ENCODE measurements at regions not wholly inside any gene's neighbourhood (a gene's known extent, or its start where the extent isn't known, plus 50 kb on each side); places are given as distances from the start of the nearest gene placed in this dataset.

DNA sequence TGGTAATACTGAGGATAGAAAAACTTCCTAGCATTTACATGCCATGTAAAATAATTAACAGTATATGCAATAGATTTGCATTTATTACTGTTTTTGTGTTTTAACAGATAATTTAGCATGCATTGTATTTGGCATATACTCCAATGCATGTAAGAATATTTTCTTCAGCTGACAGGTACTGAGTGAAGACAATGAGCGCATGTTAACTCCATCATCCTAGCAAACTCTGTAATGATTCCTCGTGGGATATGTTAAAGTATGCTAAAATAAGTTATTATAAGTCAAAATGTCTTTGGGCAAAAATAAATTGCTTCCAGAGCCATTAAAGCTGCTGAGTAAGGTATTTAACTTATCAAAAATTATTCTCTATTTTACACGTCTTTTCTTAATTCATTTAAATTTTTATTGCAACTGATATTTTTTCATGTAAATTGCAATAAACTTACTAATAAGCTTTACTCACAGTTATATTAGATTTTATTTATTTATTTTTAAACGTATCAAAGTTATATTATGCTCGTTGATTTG lies 616.4 kb upstream of the NDST4 start:
- no peak for FAIRE-seq

DNA sequence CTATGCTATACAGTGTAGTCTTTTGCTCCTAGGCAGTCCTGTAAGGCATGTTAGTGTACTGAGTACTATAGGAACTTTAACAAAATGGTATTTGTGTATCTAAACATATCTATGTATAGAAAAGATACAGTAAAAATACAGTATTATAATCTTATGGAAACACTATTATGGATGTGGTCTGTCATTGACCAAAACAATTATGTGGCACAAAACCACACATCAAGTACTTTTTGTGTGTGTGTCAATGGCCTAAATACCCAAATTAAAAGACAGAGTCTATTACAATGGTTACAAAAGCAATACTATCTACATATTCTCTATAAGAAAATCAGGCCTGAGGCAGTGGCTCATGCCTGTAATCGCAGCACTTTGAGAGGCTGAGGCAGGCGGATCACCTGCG lies 610.2 kb upstream of the NDST4 start:
- no peak for FAIRE-seq

DNA sequence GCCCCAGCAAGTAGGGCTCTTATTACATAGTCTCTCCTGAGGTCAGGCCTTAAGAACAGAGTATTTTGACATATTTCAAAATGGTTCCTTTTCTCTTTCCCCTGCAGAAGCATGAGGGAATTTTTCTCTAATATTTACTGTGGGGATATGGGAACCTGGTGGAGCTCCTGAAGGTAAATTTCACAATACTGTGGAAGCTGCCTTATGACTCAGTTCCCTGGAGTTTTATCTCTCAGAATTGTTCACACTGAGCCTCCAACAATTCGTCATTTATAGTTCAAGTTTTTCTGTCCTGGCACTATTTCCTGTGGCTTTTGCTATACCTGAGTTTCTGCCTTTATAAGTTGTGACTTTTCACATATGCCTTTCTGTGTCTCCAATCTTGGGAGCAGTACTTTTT lies 607.2 kb upstream of the NDST4 start:
- FAIRE-seq, result no peak

DNA sequence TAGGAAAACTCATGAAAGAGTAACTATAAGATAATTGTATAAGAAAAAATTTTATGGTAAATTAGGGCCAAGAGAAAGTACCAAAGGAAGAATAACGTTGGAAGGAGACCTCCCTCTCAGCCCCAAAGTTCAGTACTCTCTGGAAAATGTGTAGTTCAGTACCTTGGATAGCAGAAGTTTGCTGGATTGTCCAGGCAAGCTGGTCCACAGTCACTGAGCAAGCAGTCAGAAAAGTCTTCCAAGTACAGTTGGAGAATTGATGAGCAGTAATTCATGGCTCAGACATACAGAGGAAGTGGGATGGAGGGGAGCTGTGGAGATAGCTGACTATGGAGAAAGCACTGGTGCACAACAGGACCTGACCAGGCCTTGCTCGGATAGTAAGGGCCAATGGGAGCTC lies 598.2 kb upstream of the NDST4 start:
- FAIRE-seq, result no peak

DNA sequence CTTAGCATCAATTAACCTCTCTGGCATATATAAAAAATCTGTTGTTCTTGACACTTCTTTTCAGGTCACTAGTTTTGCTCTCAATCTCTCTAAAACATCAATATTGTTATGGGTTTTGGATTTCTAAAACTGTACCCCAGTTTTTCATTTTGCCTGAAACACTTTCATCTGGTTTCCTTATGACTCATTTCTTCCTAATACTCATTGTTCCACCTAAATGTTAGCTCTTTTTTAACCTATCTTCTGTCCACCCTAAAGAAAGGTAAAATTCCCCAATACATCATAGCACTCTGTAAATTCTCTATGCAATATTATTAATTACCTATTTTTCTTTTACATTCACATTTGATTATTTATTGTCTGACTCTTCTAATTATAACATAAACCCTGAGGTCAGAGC lies 575.5 kb upstream of the NDST4 start:
- FAIRE-seq, result no peak

DNA sequence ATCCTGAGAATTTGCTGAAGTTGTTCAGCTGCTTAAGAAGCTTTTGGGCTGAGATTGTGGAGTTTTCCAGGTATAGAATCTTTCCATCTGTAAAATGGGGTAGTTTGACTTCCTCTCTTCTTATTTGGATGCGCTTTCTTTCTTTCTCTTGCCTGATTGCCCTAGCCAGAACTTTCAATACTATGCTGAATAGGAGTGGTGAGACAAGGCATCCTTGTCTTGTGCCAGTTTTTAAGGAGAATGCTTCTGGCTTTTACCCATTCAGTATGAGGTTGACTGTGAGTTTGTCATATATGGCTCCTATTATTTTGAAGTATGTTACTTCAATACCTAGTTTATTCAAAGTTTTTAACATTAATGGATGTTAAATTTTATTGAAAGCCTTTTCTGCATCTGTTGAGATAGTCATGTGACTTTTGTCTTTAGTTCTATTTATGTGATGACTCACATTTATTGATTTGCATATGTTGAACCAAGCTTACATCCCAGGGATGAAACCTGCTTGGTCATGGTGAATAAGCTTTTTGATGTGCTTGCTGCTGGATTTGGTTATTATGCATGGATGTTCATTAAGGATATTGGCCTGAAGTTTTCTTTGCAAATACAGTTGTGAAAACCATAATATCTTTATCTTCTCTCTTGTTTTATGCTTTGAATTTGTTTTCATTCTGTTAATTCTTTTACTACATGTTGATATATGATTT lies 573.8 kb upstream of the NDST4 start:
- FAIRE-seq, result no peak

DNA sequence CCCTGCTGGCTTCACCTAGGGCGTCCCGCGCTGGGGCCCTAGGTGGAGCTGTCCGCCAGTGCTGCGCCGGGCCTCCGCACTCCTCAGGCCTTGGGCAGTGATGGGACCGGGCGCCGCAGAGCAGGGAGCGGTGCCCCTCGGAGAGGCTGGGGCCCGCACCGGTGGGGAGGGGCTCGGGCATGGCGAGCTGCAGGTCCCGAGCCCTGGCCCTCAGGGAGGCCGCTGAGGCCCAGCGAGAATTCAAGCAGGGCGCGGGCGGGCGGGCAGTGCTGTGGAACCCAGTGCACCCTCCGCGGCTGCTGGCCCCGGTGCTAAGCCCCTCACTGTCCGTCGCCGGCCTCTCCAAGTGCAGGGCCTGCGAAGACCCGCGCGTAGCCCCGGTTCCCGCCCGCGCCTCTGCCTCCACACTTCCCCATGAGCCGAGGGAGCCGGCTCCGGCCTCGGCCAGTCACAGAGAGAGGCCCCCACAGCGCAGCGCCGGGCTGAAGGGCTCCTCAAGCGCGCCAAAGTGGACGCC lies 565.1 kb upstream of the NDST4 start:
- FAIRE-seq, result no peak

DNA sequence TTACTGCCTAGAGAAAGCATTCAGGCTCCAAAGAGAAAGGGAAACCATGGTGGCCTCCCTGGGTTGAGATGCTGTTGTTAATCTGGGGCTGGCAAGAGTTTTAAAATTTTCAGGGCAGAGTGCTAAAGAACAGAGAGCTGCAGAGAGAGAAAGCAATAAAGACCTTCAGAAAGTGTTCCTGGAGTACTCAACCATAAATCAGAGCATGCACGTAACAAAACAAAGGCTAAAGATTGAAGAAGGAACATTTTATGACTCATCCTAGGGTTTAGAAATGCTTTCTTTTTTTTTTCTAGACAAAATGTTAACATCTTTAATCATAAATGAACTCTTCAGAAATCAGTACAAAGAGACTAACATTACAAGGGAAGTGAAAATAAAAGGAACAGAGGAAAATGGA lies 562.3 kb upstream of the NDST4 start:
- peak; percentile 92 for FAIRE-seq

DNA sequence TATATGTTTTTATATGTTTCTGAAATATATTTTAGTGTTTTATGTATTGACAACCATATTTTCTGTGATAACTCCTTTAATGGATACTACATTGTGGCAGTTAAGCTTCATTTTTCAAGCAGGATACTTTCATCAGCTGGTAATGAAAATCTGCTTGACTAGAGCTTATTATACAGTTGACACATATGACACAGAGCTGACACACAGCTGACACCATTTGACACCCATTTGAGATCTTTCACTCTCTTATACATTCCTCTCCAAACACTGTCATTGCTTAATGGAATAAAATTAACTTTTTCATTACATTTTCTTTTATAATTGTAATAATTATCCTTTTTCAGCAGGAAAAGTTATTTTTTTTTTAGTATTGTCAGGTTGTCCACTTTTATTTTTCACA lies 561.1 kb upstream of the NDST4 start:
- no peak for FAIRE-seq

DNA sequence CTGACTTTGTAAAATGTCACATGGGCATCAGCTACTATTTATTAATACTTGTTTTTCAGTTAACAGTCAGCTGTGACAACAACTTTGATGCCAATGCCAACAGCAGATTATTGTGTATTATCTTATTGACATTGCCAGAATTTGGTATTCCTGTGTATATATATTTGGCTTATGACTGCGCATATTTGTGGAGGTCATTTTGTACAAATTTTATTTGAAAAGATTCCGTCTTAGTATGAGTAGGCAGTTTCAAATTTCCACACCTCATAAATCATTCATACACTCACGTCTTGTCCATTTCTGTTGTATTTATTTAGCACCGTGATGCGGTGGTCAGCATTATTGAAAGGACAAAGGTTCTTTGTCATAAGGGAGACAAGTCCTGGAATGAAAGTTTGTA lies 558.2 kb upstream of the NDST4 start:
- FAIRE-seq, result no peak

DNA sequence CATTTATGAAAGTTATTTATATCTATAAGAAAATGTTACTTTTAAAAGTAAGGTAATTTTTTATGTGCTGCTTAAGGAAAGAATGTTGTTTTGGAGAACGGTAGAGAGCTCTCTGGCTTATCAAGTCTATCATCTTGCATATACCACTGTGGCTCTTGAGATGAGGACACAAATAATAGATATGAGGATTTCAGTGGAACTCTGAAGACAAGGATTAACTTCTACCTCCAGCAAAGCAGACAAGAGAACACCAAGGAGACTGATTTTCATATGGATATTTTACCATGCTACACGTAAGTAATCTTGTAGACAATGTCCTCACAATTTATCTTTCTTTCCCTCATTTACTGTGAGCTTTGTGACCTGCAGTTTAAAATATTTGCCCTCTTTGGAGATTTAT lies 557.5 kb upstream of the NDST4 start:
- FAIRE-seq, result no peak

DNA sequence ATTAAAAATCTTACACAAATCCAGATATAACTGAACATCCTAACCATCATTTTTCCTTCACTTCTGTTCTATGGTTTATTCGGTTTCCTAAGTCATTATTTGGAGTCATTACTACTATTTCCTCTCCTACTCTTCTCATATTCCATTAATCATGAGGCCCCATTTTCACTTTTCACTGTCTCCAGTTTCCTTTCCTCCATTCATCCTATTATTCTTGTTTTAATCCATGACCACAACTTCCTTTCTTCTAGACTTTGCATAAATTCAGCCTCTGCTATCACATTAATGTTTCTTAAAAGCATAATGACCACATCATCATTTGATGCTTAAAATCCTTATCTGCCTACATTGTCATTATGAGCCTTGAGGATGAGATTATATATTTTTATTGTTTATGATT lies 555.0 kb upstream of the NDST4 start:
- FAIRE-seq, result no peak

DNA sequence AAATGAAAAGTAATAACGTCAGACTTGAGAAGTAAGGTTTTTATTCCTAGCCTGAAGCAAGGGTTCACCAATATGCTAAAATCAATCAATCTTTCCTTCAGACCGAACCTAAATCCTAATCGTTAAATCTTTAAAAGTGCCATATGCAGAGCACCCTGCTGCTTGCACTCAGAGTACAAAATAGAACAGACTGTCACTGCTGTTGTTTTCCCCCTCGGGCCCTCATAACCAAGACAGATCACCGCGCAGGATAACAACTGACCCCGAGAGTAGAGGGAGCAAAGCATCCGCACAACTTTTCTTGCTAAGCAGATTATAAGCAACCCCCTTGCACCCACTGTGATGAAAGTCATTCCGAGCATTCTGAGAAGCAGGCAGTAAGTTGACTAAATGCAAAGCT lies 550.9 kb upstream of the NDST4 start:
- FAIRE-seq, result no peak

DNA sequence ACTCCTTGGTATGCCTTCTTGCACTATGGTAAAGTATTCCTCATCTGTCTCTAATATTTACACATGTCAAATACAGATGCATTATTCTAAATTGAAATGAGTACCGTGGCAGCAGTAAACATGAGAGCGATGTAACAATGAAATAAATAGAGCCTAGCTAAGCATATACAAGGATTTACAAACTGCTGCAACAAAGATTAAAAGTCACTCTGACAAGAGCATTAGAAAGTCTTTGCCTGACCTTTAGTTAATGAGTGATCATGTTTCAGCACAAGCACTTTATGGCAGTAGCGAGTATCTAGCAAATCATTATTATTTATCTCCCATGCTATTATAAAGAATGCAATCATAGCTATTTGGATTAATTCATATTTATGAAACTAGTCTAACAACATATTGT lies 547.0 kb upstream of the NDST4 start:
- no peak for FAIRE-seq

DNA sequence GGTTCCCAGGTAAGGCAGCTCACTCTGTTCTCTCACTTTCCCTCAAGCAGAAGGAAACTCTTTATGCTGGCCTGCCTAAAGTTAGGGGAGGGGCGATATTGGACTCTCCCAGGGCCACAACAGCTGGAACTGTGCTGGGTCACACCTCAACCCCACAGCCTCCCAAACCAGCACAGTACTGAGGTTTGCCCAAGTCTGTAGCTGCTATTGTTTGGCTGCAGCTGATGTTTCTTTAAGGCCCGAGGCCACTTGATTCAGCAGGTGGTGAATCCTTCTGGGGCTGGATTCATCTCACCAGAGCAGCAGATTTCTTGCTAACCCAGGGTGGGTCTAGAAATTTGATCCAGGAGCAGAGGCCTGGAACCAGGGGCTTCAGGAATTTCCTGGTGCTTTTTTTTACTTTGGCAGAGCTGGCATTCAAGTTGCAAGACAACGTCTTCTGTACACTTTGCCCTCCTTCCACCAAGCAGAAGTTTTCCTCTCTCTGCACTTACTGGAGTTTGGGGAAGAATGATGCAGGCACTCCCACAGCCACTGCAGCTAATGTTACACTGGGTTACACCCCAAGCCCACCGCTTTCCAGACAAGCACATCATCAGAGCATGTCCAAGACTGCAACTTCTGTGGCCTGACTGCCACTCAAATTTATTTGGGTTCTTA lies 544.7 kb upstream of the NDST4 start:
- FAIRE-seq, result no peak

DNA sequence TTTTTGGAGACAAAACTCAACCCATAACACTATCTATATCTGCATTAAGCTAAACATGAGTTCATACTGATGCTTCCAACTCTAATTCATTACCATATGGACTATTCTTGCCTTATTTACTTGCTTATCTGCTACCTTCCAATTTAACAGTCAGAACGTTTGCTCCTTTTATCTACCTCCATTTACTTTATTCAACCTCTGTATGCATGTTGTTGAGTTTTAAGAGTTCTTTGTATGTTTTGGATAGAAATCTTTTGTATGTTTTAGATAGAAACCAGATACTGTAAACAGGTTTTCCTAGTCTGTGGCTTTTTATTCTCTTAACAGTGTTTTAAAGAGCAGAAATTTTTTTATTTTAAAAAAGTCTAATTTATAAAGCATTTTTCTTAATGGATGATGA lies 542.2 kb upstream of the NDST4 start:
- FAIRE-seq, result no peak

DNA sequence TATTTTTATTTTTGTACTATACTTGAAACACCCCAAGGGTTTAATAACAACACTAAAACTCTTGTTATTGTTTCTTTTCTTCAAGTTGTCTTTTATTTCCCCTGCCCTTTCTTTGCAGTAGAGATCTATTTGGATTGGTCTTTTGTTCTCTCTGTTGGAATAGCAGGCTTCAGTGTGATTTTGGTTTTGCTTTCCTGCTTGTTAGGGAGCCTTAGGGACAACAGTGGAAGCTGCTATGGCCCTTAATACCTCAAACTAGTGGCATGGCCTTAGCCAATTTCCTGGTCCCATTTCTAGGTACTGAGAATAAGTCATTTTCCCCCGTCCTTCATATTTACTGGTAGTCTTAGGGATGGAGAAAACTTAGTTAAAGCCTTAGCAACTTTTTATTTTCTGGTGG lies 535.4 kb upstream of the NDST4 start:
- FAIRE-seq, result no peak

DNA sequence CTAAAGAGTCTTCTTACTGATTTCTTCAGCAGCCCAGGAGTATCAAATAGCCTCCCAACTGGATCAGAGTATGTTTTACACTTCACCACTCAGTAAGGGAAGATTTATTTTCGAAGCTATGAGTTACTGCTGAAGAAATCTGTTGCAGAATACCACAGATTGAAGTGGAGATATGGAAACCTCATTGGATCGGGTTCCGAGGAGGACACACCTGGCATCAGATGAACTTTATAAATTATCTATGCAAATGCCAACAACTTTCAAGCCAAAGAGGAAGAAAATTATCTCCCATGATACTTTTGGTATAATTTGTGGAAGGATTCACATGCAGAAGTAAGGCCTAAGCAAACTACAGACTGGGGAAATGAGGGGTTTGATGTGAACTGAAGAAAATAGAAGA lies 515.9 kb upstream of the NDST4 start:
- FAIRE-seq, result no peak

DNA sequence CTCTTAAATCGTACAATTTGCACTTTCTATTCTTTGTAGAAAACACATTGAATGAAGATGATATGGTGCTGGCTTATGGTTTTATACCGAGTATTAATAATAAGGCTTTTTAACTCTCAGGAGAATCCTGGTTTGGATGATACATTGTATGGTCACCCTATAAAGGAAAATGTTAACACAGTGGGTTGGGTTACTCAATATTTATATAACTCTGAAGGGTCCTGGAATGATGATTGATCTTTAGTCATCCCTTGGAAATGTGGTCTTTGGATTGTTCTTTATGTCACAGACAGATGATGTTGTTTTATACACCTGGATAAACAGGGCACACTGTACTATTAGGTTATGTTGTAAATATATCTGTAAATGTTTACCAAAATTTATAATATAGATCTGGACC lies 496.2 kb upstream of the NDST4 start:
- FAIRE-seq, result no peak

DNA sequence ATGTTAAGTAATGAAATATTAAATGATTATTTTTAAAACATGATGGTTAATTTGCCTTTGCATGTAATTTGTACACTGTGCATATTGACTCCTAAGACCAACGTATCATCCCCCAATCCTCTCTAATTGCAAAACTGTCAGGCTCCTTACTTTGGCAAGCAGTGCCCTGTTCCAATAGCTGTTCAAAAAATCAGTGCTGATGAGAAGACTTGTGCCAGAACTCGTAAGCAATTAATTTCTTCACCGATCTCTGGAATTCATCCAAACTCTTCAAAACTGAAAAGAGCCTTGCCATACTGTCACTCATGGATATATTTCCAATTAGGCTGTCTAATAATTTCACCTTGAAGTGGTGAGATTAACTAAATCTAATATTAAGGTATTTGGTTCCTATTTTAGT lies 493.9 kb upstream of the NDST4 start:
- no peak for FAIRE-seq

DNA sequence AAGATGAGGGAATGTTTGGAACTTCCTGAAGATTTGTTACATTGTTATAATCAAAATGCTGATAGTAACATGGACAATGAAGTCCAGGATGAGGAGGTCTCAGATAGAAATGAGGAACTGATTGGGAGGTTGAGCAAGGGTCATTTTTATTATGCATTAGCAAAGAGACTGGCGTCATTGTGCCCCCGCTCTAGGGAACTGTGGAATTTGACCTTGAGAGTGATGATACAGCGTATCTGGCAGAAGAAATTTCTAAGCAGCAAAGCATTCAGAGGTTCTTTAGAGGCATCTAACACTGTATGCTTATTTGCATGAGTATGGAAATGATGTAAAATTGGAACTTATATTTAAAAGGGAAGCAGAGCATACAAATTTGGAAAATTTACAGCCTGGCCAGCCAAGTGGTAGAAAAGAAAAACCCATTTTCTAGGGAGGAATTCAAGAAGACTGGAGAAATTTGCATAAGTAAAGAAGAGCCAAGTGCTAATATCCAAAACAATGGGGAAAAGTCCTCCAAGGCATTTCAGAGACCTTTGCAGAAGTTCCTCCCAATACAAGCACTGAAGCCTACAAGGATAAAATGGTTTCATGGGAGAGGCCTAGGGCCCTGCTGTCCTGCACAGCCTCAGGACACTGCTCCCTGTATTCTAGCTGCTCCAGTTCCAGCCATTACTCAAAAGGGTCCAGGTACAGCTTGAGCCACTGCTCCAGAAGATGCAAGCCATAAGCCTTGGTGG lies 483.0 kb upstream of the NDST4 start:
- FAIRE-seq, result no peak

DNA sequence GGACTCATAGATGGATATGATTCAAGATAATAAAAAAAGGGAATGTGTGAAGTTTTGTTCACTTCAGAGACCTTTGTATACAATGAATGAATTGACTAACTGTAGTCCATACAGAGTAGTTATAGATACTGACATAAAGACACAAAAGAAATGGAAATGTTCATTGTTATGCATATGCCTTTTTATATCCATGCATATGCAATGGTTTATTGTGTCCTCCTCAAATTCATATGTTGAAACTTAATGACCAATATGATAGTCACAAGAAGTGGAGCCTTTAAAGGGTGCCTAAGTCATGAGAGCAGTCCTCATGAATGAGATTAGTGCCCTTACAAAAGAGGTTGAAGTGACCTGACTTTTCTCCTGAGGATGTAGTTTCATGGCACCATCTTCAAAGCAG lies 467.5 kb upstream of the NDST4 start:
- no peak for FAIRE-seq

DNA sequence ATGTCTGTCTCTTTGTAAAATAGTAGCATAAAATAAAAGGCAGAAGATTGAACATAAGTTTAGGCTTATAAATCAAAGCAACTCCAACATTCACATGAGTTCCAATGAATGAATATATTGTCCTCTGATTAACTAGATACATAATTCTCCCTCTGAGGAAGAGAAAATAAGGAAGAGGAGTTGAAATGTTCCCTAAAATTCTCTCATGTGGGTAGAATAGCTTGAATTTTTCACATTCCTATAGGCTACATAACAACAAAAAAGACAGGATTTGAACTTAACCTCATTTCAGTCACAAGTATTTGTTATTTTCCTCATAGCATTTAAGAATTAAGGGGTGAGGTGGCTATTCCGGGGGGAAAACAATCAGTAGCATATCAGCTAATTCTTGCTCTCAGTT lies 462.4 kb upstream of the NDST4 start:
- no peak for FAIRE-seq

DNA sequence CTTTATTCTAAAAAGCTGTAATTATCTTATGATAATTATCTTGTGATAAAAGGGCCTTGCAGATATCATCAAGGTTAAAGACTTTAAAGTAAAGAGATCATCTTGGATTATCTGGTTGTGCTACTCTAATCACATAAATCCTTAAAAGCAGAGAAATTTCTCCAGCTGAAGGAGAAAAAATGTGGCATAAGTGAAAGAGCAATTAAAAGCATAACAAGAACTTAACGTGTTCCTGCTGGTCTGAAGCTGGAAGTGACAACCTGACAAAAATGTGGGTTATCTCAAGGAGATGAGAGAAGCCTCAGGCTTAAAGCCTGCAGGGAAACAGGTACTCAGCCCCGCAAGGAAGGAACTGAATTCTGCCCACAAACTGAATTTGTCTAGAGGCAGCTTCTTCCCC lies 449.1 kb upstream of the NDST4 start:
- no peak for FAIRE-seq
